GM12801 (cell line): ENCODE measurements at regions not wholly inside any gene's neighbourhood (a gene's known extent, or its start where the extent isn't known, plus 50 kb on each side); places are given as distances from the start of the nearest gene placed in this dataset.

ENCODE experiments used
- CTCF ChIP-seq: IDR thresholded peaks from one replicate; pipeline ENCODE4 v1.5.1; 2011; ENCODE audit warnings: control low read depth; ENCODE audit not compliant: insufficient read length; ENCODE audit errors: extremely low read depth

GRCh38 chr13:106299621-106300020, 235.8 kb downstream of the EFNB2 start:
- TF ChIP-seq CTCF = no peak

- no peak for TF ChIP-seq CTCF
Measured at GRCh38 chr13:106297283-106297682, 238.2 kb downstream of the EFNB2 start.

GRCh38 chr13:106296723-106297122, 238.7 kb downstream of the EFNB2 start:
- no peak for TF ChIP-seq CTCF

GRCh38 chr13:106295971-106296370, 239.5 kb downstream of the EFNB2 start:
- TF ChIP-seq CTCF = no peak

- TF ChIP-seq CTCF = no peak
Measured at GRCh38 chr13:106291006-106291405, 244.5 kb downstream of the EFNB2 start.

- no peak for TF ChIP-seq CTCF
Measured at GRCh38 chr13:106287351-106287750, 248.1 kb downstream of the EFNB2 start.

- TF ChIP-seq CTCF = no peak
Measured at GRCh38 chr13:106286811-106287210, 248.7 kb downstream of the EFNB2 start.

GRCh38 chr13:106284358-106284757, 251.1 kb downstream of the EFNB2 start:
- no peak for TF ChIP-seq CTCF
